ENCODE measurements at regions not wholly inside any gene's neighbourhood (a gene's known extent, or its start where the extent isn't known, plus 50 kb on each side); places are given as distances from the start of the nearest gene placed in this dataset.
"Not testable (repeated sequence)": the region's sequence is repeated elsewhere in the genome, so short reads cannot be mapped to it uniquely, and the experiment has no call there.

- TF ChIP-seq, protein P1, sequence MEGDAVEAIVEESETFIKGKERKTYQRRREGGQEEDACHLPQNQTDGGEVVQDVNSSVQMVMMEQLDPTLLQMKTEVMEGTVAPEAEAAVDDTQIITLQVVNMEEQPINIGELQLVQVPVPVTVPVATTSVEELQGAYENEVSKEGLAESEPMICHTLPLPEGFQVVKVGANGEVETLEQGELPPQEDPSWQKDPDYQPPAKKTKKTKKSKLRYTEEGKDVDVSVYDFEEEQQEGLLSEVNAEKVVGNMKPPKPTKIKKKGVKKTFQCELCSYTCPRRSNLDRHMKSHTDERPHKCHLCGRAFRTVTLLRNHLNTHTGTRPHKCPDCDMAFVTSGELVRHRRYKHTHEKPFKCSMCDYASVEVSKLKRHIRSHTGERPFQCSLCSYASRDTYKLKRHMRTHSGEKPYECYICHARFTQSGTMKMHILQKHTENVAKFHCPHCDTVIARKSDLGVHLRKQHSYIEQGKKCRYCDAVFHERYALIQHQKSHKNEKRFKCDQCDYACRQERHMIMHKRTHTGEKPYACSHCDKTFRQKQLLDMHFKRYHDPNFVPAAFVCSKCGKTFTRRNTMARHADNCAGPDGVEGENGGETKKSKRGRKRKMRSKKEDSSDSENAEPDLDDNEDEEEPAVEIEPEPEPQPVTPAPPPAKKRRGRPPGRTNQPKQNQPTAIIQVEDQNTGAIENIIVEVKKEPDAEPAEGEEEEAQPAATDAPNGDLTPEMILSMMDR (IDR thresholded peaks at IDR 0.05; ENCODE audit: low read depth, low read length) = not testable (repeated sequence)
- TF ChIP-seq POLR2A (IDR thresholded peaks at IDR 0.05; ENCODE audit: extremely low read depth, insufficient read length) = not testable (repeated sequence)
Measured at GRCh38 chr15:22209086-22209485, 128.8 kb downstream of the OR4M2 start.
